GM10266 (cell line): ENCODE measurements at regions not wholly inside any gene's neighbourhood (a gene's known extent, or its start where the extent isn't known, plus 50 kb on each side); places are given as distances from the start of the nearest gene placed in this dataset.

ENCODE experiments used
- DNase-seq: peaks from one replicate; pipeline ENCODE4 v3.0.0; 2012; ENCODE audit errors: extremely low spot score
- CTCF ChIP-seq: IDR thresholded peaks from 2 replicates; pipeline ENCODE4 v1.5.1; 2012; ENCODE audit warnings: mild to moderate bottlenecking, low read depth; ENCODE audit not compliant: control insufficient read depth, insufficient read depth; ENCODE audit errors: missing control alignments

DNA sequence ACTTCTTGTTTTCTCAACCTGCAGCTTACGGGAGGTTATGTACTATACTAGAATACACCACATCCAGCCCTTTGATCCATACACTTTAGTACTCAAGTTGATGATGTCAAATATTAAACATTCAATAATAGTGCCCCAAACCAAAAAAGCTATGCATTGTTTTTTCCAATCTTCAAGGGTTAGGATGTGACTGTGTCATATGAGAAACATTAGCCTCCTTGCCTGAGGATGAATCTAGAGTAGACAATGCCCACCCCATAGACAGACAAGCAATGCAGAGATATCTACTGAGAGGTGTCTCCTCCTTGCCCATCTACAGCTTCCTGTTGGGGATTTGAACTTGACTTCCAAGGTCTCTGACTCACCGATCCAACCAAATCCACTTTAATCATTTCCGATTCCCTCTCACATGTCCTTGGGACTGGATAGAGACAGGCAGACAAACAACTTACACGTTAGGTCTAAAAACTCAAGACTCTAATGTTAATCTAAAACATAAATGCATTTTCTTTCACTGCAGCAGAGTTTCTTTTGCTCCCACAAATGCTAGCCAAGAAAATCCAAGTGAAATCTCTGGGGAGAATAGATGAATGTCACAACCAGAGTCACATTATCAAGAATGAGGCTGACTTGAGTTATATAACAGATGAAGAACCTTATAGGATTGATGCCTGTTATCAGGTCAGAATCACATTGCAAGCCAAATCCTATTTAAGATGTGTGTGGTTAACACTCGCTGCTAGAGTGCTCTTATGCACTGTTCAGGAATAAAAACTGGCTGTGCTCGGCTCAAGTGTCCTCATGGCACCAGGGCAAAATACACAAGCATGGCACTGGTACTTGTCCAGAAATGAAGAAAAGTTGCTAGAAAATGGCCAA, 75.5 kb upstream of the TNFAIP3 start:
- TF ChIP-seq CTCF: no peak
- no peak for DNase-seq

DNA sequence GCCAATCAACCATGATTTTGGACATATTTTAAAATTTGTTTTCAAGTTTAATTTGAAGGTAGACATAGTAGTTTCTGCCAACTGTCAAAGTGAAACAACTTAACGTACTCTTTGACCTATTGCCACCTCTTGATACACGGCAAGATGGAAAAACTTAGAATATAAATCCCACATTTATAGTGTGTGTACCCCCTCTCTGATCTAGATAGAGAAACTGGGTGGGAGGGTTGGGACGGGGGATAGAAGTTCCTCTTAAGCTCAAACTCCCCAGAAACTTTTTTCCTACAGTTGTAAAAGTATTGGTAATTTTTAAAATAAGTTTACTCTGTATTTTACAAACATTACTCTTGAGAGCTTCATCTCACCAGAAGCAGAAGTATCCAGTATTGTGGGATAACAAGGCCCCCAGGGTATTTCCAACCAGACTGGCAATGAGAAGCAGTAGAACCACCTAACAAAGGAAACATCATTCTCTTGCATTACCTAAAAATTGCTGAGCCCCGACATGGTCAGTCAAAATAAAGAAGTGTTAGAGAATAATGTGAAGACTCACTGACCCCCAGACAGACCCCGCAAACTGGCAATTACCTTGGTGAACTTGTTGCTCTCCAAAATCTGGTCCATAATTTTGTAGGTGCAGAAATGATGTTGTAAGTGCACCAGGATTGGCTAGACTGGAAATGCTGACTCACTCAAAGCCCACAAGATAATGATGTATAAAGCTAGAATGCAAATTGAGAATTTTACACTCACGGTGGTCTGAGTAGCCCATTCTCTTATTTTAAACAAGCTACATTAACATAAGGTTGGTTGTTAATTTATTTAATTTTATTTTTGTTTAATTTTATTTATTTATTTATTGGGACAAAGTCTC, 74.7 kb upstream of the TNFAIP3 start:
- TF ChIP-seq CTCF: no peak
- DNase-seq: no peak

DNA sequence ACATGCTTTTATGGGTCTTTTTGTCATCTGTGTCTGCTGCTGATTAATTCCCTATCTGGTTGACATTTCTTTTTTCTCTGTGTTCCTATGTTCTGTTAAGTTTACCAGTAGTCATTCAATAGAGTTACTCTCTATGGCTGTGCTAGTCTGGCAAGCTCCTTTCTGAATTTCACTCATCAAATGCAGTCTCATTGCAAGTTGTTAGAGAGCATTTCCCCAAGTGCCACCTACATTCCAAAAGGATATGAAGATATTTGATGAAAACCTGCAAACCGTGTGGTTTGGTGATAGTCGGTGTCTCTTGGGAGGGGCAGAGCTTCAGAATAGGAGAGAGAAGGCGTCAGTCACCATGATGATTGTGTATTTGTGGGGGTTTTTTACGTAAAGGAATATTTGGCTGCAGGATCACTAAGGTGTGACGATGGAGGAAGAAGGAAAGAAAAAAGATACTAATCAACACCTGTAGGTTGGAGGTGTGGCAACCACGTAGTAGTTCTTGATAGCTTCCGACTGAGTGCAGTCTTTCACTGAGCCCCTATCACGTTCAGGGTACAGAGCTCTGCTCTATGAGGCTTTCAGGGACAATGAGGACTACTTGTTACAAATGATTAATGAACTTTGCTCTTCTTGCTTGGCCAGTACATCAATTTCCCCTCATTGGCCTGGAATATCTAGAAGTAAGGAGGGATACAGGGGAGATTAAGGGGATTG, 73.1 kb upstream of the TNFAIP3 start:
- no peak for DNase-seq
- no peak for TF ChIP-seq CTCF

GRCh38 chr6:137794516-137795201, 72.4 kb upstream of the TNFAIP3 start:
- DNase-seq: no peak
- TF ChIP-seq CTCF: no peak

DNA sequence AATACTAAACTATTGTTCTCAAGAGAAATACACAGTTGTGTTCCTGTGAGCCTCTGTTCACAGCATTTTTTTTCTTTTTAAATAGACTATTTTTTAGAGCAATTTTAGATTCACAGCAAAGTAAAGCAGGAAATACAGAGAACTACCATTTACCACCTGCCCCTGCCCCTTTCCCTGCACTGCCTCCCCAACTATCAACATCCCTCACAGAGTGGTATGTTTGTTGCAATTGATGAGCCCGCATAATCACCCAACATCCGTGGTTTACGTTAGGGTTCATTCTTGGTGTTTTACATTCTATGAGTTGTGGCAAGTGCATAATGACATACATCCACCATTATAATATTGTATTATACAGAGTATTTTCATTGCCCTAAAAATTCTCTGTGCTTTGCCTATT, 71.6 kb upstream of the TNFAIP3 start:
- TF ChIP-seq CTCF: no peak

GRCh38 chr6:137798261-137798660, 68.8 kb upstream of the TNFAIP3 start:
- no peak for DNase-seq
- no peak for TF ChIP-seq CTCF

More for the DNA sequence above, 71.6 kb upstream of the TNFAIP3 start:
- no peak for DNase-seq
